H54 (cell line): ENCODE measurements at regions not wholly inside any gene's neighbourhood (a gene's known extent, or its start where the extent isn't known, plus 50 kb on each side); places are given as distances from the start of the nearest gene placed in this dataset.

ENCODE experiments used
- DNase-seq: peaks from one replicate; pipeline ENCODE4 v3.0.0; 2011; ENCODE audit warnings: low spot score, mixed read lengths; ENCODE audit not compliant: insufficient read length
- FAIRE-seq: peaks from 3 replicates; lab custom pipeline; 2011; peaks lifted over from hg19 to GRCh38; lab: Jason Lieb, UNC
- POLR2A ChIP-seq: IDR thresholded peaks from 2 replicates; pipeline ENCODE4 v1.6.1; 2011; ENCODE audit warnings: low read depth, mild to moderate bottlenecking, low read length

DNA sequence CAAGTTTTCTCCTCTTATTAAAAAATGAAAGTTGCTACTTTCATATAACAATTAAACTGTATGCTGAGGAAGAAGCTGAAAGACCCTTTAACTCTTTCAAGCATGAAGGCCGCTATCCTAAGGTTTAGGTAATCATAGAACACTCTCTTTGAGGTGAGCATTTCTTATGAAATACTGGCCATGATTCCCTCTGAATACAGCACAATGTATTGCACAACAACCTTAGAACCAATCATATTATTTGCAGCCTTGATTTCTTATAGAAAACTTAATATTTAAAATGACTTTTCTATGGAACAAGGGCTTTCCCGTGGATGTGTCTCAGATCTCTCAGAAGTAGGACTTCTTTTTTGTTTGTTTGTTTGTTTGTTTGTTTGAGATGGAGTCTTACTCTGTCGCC, 333.4 kb upstream of the TEX13C start:
- FAIRE-seq (no peak), DNase-seq (no peak)
- no peak for TF ChIP-seq POLR2A

DNA sequence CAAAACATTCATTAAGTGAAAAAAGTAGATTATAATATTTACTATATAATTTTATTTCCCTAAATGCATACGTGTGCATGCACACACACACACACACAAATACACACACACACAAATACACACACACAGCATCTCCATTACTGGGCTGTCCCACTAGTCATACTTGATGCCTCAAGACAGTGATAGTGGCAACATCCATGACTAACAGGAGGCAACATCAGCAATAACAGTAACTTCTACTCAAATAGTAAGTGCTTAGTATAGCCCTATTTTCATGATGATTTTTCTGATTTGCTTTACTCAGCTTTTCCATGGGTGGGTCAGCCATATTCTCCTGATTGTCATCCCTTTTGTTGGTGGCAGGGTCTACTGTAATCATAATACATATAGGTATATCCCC, 325.9 kb upstream of the TEX13C start:
- DNase-seq (no peak), FAIRE-seq (no peak)
- no peak for TF ChIP-seq POLR2A

DNA sequence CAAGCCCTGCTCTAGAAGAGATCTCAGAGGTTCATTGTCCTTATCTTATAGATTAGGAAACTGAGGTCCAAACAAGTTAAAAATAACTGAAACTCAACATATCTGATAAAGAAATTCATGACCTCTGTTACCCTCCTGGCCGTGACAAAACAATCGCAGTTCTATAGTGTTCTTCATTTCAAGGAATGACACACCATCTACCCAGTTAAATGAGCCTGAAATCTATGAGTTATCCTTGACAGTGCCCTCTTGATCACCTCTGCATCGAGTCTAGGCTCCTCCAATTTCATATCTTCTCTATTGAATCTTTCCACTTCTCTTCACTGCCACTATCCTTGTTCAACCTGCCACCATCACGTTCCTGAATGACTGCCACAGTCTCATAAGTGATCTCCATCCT, 325.3 kb upstream of the TEX13C start:
- FAIRE-seq (no peak), DNase-seq (no peak)
- TF ChIP-seq POLR2A, result no peak

DNA sequence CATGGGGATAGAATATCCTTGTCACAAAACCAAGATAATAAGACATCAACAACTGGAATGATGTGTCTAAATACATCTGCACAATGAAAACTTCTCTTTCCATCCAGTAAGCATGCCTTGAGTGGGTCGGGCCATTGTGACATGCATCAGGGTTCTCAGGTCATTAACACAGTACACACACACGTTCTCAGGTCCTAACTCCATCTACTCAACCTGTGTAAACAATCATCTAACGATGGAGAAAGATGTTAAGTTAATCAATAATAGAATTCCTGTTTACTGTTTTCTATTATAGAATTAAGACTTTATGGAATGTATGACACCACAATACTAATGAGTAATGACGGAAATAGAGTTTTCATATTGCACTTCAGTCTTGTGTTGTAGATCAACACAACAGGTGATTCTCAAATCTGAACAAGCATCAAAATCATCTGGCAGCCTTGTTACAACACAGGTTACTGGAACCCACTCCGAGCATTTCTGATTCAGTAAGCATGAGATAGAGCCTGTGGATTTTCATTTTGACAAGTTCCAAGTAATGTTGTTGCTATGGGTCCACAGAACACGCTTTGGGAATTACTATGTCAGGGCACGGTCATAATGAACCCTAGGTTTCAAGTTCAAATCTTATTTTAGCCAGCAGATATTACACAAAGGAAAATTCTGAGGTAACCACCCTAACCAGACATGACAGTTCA, 315.8 kb upstream of the TEX13C start:
- no peak for FAIRE-seq
- no peak for DNase-seq
- no peak for TF ChIP-seq POLR2A

DNA sequence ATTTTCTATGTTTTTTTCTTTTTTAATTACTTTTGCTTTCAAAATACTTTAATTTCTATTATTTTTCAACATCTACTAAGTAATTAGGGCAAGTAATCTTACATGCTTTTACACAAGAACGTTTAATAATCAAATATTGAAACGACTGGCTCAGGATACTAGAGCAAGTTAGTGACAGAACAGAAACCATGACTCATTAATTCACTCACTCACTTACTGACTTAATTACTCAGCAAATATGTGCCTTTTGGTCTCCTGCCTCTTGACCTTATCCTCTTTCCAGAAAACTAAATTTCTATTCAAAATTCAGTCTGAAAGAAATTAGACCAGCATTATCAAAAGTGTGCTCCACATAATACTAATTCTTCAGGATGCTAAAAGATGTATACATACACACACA, 314.9 kb upstream of the TEX13C start:
- TF ChIP-seq POLR2A, result no peak
- no peak for DNase-seq
- FAIRE-seq, result no peak

DNA sequence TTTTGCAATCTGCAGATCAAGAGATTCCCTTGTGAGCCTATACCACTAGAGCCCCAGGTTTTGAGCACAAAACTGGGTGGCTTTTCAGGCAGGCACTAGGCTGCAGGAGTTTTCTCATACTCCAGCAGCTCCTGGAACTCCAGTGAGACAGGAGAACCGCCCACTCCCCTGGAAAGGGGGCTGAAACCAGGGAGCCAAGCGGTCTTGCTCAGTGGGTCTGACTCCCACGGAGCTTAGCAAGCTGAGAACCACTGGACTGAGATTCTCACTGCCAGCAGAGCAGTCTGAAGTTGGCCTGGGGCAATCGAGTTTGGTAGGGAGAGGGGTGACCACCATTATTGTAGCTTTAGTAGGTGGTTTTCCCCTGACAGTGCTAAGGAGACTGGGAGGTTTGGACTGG, 313.8 kb upstream of the TEX13C start:
- DNase-seq (no peak), FAIRE-seq (no peak)
- no peak for TF ChIP-seq POLR2A

DNA sequence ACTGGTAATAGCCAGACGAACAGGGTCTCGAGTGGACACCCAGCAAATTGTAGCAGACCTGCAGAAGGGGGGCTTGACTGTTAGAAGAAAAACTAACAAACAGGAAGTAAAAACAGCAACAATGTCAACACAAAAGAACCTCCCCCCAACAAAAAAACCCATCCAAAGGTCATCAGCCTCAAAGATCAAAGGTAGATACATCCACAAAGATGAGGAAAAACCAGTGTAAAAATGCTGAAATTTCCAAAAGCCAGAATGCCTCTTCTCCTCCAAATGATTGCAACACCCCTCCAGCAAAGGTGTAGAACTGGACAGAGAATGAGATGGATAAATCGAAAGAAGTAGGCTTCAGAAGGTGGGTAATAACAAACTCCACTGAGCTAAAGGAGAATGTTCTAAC, 313.0 kb upstream of the TEX13C start:
- DNase-seq, result no peak
- no peak for FAIRE-seq
- TF ChIP-seq POLR2A, result no peak

DNA sequence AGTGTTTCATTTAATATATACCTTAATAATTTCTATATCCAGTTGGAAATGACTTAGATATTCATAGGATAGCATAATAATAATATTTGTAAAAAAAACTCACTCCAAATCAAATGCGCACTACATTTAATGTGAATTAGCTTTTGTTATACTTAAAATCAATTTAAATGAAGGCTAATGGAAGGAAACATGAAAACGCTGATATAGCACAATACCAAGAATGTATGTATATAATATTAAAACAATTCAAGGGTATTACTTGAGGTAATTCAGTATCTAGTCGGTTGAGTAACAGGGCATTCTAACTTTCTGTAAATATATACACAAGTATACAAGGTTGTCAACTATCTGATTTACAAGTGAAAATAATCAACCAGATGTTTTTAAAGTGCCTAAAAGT, 307.1 kb upstream of the TEX13C start:
- DNase-seq (no peak), FAIRE-seq (no peak)
- TF ChIP-seq POLR2A, result no peak

DNA sequence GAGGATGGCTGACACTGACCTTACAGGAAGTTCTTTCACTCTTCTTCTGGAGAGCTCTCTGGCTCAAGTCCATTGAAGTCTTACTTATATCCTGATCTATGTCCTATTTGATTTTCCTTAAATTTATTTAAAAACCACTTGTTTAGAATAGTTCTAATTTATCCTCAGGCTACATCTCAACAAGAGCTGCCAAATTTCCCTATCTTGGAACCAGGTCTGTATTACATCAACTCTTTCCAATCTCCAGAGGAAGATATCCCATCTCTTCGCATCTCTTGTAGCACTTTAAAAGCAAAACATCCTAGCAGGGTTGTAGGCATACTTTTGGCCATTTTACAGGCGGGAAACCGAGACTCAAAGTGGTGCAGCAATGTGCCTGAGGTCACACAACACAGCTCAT, 290.5 kb upstream of the TEX13C start:
- no peak for TF ChIP-seq POLR2A
- FAIRE-seq, result no peak
- no peak for DNase-seq
